Amniotic stem cell (primary cell): ENCODE measurements at regions not wholly inside any gene's neighbourhood (a gene's known extent, or its start where the extent isn't known, plus 50 kb on each side); places are given as distances from the start of the nearest gene placed in this dataset.
A peak's percentile ranks its signal among the peaks of the same experiment; 100 is the strongest.

Experiments
- DNase-seq: peaks from one replicate; lab custom pipeline; 2025; lab: John Stamatoyannopoulos, UW

- DNase-seq, result no peak
These were observed 149.8 kb upstream of the AKIRIN2 start for GRCh38 chr6:87851674-87852299.

GRCh38 chr6:87848616-87849015, 146.6 kb upstream of the AKIRIN2 start:
- no peak for DNase-seq

GRCh38 chr6:87847830-87848210, 145.8 kb upstream of the AKIRIN2 start:
- no peak for DNase-seq

GRCh38 chr6:87847135-87847829, 145.2 kb upstream of the AKIRIN2 start:
- DNase-seq, result no peak

GRCh38 chr6:87846434-87846833, 144.4 kb upstream of the AKIRIN2 start:
- DNase-seq, result no peak

- no peak for DNase-seq
These were observed 138.3 kb upstream of the AKIRIN2 start for GRCh38 chr6:87840324-87840723.

GRCh38 chr6:87837876-87838275, 135.8 kb upstream of the AKIRIN2 start:
- no peak for DNase-seq

GRCh38 chr6:87837444-87837843, 135.4 kb upstream of the AKIRIN2 start:
- DNase-seq, result no peak

- peak; percentile 9 for DNase-seq
These were observed 130.2 kb upstream of the AKIRIN2 start for GRCh38 chr6:87832025-87832825.

- no peak for DNase-seq
These were observed 128.9 kb upstream of the AKIRIN2 start for GRCh38 chr6:87830907-87831306.

- DNase-seq, result no peak
These were observed 127.6 kb upstream of the AKIRIN2 start for GRCh38 chr6:87829622-87830121.

GRCh38 chr6:87828044-87828443, 126.0 kb upstream of the AKIRIN2 start:
- DNase-seq, result no peak

GRCh38 chr6:87827346-87827745, 125.3 kb upstream of the AKIRIN2 start:
- no peak for DNase-seq

GRCh38 chr6:87826424-87826823, 124.4 kb upstream of the AKIRIN2 start:
- DNase-seq, result no peak

- no peak for DNase-seq
These were observed 123.8 kb upstream of the AKIRIN2 start for GRCh38 chr6:87825821-87826221.

- DNase-seq, result no peak
These were observed 123.0 kb upstream of the AKIRIN2 start for GRCh38 chr6:87824958-87825491.

- no peak for DNase-seq
These were observed 120.0 kb upstream of the AKIRIN2 start for GRCh38 chr6:87822011-87822410.

- DNase-seq, result no peak
These were observed 118.4 kb upstream of the AKIRIN2 start for GRCh38 chr6:87820343-87820984.

GRCh38 chr6:87817183-87817582, 115.2 kb upstream of the AKIRIN2 start:
- DNase-seq, result no peak

GRCh38 chr6:87815449-87815848, 113.4 kb upstream of the AKIRIN2 start:
- no peak for DNase-seq

- DNase-seq, result no peak
These were observed 106.1 kb upstream of the AKIRIN2 start for GRCh38 chr6:87808005-87808757.
